GM12878 (cell line): ENCODE measurements at regions not wholly inside any gene's neighbourhood (a gene's known extent, or its start where the extent isn't known, plus 50 kb on each side); places are given as distances from the start of the nearest gene placed in this dataset.

Experiments used
- CBFB ChIP-seq: IDR thresholded peaks from 2 replicates; pipeline ENCODE4 v1.6.1; 2016; ENCODE audit warnings: antibody characterized with exemption, low read depth
- CTCF ChIP-seq, 3 experiments: IDR thresholded peaks in 2 of 3; conservative IDR thresholded peaks in 1 of 3; 2 replicates each; pipeline ENCODE4 v1.5.1; 2011; ENCODE audit warnings: low read depth in 3 of 3, low read length in 3 of 3, mild to moderate bottlenecking in 3 of 3, control low read depth in 2 of 3, moderate library complexity in 2 of 3, inconsistent platforms in 1 of 3, mixed read lengths in 1 of 3; ENCODE audit not compliant: control insufficient read depth in 2 of 3, insufficient read depth in 1 of 3; ENCODE audit errors: extremely low read depth in 1 of 3
- DPF2 ChIP-seq: fragments of 450-650 bp; IDR thresholded peaks from 2 replicates; pipeline ENCODE4 v1.6.1; 2017; ENCODE audit warnings: mild to moderate bottlenecking
- GABPA ChIP-seq: IDR thresholded peaks from 2 replicates; pipeline ENCODE4 v1.6.1; 2014; ENCODE audit warnings: antibody characterized with exemption, low read depth, mild to moderate bottlenecking, inconsistent platforms
- HDGF ChIP-seq: fragments of 450-650 bp; IDR thresholded peaks from 2 replicates; pipeline ENCODE4 v1.6.1; 2016; ENCODE audit warnings: antibody characterized with exemption
- NR2C1 ChIP-seq: fragments of 450-650 bp; IDR thresholded peaks from 2 replicates; pipeline ENCODE4 v1.6.1; 2017; ENCODE audit warnings: antibody characterized with exemption, mild to moderate bottlenecking, moderate library complexity
- POLR2A ChIP-seq: IDR thresholded peaks from 2 replicates; pipeline ENCODE4 v1.6.1; 2011; ENCODE audit warnings: low read depth, mild to moderate bottlenecking, low read length
- SMC3 ChIP-seq: IDR thresholded peaks from 2 replicates; pipeline ENCODE4 v1.6.1; 2011; ENCODE audit warnings: low read length, improper control_type of control experiment, borderline replicate concordance
- ZSCAN29 ChIP-seq: fragments of 450-650 bp; IDR thresholded peaks from 2 replicates; pipeline ENCODE4 v1.6.1; 2017; ENCODE audit warnings: mild to moderate bottlenecking, moderate library complexity

- TF ChIP-seq NR2C1 (no peak), DPF2 (no peak), GABPA (no peak), CTCF (IDR thresholded peaks at IDR 0.05 in 2 of 3, conservative IDR thresholded peaks at IDR 0.05 in 1 of 3; ENCODE audit: control insufficient read depth in 2 of 3, extremely low read depth in 1 of 3, insufficient read depth in 1 of 3, low read depth in 3 of 3, low read length in 3 of 3) (no peak), CBFB (no peak), SMC3 (no peak), HDGF (no peak), POLR2A (no peak), ZSCAN29 (no peak)
Measured at GRCh38 chr22:49426618-49427266, 400.9 kb downstream of the BRD1 start.
